Activated T-cell treated with anti-CD3 and anti-CD28 coated beads for 24 hours (primary cell): ENCODE measurements at regions not wholly inside any gene's neighbourhood (a gene's known extent, or its start where the extent isn't known, plus 50 kb on each side); places are given as distances from the start of the nearest gene placed in this dataset.
"Not testable (repeated sequence)": the region's sequence is repeated elsewhere in the genome, so short reads cannot be mapped to it uniquely, and the experiment has no call there.

Experiments used
- DNase-seq: peaks from one replicate; pipeline ENCODE4 v3.0.0-alpha.2; 2020; ENCODE audit warnings: low read depth

DNA sequence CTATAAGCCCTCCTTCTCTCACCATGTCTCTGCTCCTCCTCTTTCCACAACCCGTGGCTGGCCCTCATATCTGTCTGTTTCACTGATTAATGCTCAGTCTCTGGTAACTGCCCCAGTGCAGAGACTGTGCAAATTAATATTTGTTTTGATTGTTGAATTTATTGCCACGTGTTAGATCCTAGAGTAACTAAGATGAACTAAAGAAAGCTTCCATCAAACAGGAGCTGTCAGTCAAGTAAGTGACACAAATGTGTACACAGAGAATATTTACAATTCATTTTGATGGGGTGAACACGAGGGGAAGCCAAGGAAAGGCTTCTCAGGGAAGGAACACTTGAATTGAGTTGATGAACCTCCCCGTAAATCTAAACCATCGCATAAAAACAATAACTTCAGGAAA lies 182.5 kb downstream of the BAMBI start:
- DNase-seq: no peak

DNA sequence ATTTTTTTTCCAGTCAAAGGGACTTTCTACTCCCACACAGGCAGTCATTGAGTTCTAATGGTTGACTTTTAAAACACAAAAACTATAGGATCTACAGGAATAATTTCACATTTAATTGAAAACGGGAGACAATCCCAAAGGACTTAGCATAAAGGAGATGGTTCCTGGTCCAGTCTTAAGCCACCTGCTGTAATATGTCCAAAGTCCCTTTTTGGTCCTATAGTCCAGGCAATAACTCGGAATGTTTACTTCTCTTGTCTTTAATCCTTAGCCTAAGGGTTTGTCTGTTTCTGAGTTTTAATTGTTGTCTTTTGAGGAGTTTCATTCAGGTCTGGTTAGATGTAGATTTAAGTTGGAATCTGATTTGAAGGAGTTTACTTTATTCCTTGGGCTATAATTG lies 184.9 kb downstream of the BAMBI start:
- no peak for DNase-seq

DNA sequence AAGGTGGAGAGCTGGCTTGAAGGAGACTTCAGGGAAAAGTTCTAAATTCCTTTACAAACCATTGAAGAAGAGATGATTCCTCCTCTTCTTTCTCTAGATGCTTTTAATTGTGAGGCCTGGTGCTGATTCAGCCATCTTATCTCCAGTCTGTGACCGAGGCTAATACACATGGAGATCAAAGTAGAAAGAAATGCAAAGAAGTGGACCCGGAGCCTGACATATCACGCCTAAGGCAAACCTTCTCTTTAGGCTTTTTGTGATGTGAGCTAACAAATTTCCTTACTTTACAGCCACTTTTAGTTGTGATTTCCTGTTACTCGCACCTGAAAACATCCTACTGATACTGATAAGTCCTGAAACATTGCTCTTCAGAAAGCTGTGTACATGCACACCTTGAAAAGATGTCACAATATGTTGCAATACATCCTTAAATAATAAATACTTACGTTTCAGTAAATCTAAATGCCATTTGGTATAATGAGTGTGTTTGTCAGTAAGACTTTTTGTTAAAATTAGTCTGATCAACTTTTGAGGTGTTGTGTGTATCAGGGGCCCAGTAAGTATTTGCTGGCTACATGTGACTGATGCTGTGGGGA lies 192.4 kb downstream of the BAMBI start:
- no peak for DNase-seq

DNA sequence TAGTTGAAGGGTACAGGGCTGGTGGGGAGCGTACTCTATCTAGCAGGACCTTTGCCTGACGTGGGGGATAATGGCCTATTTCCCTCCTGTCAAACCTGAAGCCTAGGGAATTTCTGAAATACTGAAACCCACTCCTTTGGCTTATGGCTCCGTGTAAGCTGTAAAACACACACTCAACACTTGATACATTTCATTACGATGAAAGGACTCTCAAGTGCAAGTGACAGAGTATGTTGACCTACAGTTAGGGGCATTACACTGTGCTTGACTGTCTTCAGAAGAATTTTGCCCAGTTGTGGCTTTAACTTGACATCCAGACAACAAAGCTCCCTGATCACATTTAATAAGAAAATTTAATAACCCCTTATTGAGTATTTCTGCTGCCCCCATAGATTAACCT lies 194.3 kb downstream of the BAMBI start:
- no peak for DNase-seq

DNA sequence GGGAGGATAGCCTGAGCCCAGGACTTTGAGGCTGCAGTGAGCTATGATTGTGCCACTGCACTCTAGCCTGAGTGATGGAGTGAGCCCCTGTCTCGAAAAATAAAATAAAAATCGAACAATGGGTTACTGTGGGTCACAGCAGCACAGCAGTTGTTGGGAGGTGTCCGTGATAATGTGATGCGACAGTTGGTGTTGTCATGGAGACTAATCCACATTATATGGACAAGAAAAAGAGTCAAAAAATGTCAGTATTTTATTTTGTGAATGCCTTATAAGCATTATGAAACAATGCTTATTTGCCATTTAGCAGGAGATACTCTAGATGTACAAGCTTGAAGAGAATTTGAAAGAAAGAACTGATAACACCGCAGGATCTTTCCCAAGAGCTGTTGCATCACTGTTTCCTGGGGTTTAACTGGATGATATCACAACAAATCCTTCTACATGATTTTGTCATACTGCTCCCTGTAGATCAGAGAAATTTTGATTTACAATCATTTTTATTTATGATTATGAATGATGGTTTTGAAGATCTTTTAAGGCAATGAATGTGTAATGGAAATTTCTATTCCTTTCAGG lies 195.4 kb downstream of the BAMBI start:
- DNase-seq: no peak

DNA sequence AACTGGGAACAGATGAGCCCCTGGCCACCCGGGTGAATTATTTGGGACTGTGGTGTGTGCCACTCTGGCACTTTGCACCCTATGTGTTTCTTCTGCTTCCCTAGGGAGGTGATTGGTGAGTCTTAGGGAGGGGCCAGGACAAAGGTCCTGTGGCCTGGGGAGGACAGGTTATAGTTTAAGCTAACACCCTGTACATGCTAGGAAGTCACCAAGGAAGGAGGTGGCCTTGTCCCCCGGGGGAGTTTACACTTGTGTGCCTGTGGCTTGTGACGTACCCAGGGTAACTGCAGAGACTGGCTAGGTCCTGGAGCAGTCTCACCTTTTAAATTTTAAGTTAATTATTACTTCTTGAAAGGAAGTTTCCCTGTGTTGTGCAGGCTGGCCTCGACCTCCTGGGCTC lies 196.2 kb downstream of the BAMBI start:
- no peak for DNase-seq

DNA sequence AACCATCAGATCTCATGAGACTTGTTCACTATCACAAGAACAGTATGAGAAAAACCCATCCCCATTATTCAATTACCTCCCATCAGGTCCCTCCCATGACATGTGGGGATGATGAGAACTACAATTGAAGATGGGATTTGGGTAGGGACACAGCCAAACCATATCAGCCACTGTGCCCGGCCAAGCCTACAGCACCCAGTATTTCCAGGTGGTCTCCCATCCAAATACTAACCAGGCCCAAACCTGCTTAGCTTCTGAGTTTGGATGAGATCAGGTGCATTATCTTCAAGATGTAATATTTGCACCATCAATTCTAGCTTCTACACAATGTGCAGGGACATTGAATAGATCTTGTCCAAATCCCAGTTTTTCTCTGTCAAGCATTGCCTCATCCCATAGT lies 196.9 kb downstream of the BAMBI start:
- DNase-seq: no peak

DNA sequence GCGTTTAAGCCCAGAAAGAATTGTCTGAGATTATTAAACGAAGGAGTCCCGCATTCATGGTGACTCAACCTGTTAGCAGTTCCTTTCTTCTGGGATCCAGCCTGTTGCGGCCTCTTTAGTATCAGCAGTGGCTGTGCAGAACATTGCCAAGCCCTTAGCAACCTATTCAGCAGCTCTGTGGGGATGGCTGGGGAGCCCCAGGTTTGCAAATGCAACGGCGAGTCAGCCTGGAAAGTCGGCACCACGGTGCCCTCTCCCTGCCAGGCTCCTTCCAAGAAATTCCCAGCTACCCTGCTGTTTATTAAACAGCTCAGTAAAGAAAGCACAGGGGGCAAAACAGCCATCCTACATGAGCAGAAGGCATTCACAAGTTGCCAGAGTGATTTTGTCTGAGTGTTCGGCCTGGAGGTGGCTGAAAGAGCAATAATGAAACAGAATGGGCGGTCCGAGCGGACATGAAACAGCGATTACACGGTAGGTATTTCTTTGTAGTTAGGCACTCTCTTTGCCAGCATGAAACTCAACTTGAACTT lies 198.3 kb downstream of the BAMBI start:
- no peak for DNase-seq

DNA sequence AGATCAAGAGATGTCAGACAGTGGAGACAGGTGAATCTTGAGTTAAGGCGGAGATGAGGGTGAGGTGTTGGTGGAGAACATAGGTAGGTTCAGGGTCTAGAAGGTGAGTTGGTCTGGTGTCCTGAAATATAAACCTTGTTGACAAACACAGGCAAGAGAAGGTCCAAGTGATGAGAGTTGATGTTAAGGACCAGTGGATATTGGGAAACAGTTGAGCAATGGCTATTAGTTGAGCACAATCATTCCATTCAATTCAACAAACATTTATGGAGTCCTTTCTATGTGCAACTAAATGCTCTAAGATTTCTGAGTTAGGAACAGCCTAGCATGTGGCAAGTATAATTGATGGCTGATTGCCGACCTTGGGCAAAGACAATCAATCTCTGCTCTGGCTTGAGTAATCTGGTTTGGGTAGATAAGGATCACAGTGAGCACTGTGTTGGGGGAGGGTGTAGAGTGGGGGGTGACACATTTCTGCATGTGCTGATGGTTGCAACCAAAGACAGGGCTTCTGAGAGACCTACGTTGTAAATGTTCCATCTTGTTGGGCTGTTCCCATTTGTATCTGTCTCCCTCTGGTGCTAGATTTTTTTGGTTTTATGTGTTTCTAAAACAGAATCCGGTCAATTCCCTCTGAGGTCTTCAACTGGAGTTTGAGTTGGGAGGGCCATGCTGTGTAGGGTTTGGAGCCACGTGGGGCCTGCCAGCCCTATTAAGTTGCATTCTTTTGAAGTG lies 201.1 kb downstream of the BAMBI start:
- DNase-seq: no peak

DNA sequence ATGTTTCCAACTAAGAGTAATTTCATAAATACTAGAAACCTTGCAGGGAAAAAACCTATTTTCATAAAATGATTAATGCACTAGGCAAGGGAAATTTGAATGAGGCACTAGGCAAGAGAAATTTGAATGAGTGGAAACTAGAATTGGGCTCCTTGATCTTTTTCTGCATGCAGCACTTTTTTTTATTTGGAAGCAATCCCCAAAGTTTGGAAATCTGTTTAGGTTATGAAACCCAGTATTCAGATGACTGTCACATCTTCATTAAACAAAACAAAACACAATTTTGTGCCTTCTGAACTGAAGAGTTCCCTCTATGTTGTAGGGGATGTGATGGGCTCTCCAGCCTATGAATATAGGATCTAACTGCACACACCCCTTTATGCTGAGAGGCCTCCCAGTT lies 201.9 kb downstream of the BAMBI start:
- DNase-seq: no peak

DNA sequence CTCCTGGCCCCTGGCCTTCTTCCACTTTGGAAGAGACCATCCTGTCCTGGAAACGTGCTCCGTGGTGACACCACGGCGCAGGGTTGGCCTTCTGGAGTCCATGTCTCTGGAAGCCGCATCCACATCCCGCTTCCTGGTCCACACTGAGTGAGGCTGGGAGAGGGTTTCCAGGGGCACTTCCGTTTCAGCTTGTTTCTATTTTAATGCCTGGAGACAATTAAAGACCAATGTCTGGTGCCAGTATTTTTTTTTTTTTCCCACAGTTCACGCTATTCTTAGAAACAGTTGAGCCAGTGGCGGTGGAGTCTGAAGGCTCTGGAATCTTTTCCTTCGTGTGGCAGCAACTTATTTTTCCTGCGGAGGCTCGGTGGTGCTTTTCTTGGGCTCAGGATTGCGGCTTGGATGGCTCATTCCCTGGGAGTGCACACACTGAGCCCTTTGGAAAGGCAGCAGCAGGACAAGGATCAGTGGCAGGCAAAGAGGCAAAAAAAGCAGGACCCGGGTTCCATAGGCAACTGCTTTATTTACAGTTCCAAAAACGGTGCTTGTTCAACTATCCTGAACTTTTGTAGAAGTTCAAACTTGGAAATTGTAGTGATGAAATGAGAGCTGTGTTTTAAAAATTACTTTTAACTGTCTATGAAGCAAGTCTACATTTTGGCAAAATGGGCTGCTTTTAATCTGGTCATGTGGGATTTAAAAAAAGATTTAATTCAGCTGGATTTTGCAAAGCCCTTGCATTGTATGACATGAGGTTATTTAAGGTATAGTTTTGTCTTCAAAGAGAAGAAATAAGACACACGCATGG lies 202.8 kb downstream of the BAMBI start:
- no peak for DNase-seq

DNA sequence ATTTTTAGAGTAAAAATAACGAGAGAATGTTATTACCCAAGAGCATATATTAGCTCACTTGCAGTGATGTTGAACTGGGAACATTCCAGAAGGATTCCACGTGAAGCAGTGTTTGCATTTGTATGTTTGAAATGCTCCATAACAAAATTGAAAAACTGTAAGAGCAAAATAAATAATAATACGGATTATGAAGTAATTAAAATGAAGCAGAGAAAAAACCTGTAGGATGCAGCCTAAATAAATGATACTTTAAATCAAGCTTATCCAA lies 203.3 kb downstream of the BAMBI start:
- DNase-seq: no peak

DNA sequence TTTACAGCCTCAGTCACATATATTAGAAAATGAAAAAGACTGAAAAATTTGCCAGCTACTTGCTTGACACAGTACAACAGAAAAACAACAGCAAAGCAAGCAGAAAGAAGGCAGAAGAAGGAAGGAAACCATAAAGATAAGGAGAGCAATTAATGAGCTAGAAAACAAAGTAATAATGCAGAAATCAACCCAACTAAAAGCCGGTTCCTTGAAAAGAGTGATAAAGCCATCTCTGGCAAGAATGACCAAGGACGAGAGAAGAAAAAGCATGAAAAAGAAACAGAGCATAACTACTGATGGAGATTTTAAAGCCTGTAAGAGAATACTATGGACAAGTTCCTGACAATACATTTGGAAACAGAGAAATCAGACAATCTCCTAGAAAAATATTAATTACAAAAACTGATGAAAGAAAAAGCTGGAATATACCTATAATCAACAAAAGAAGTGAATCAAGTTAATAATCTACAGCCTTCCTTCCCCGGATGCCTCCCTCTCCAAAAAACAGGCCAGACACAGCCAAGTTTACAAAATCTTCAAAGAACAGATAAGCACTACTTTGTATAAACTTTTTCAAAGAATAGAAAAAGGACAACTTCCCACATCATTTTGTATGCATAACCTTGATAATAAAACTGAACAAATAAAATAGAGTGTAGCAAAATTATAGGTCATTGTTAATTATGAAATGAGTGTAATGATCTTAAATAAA lies 204.0 kb downstream of the BAMBI start:
- DNase-seq: no peak

DNA sequence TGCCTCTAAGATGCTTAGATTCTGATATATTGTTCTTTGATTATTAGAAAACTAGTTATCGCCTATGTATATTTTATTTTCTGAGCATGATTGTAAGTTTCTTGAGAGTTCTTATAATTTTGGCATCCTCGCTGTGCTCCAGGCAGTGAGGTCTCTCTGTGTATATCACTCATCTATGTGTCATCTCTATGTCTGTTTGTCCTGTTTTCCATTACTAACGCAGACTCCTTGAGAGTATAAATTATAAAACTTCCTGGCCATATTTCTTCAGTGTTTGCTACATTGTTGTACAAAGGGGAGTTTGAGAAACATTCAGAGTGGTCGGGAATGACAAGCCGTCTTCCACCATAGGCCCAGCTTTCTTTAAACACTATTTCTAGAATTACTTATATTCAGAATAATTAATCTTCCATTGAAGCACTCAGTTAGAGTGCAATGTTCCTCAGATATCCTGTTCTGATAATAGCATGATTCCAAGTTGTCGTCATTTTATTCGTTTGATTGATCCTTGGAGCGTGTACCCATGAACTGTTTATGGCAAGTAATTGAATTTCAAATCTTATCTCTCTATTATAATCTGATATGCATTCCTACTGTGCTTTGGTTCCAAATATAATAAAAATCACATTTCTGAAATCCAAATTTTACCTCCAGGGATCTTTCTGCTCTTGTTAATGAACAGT lies 206.6 kb downstream of the BAMBI start:
- no peak for DNase-seq

DNA sequence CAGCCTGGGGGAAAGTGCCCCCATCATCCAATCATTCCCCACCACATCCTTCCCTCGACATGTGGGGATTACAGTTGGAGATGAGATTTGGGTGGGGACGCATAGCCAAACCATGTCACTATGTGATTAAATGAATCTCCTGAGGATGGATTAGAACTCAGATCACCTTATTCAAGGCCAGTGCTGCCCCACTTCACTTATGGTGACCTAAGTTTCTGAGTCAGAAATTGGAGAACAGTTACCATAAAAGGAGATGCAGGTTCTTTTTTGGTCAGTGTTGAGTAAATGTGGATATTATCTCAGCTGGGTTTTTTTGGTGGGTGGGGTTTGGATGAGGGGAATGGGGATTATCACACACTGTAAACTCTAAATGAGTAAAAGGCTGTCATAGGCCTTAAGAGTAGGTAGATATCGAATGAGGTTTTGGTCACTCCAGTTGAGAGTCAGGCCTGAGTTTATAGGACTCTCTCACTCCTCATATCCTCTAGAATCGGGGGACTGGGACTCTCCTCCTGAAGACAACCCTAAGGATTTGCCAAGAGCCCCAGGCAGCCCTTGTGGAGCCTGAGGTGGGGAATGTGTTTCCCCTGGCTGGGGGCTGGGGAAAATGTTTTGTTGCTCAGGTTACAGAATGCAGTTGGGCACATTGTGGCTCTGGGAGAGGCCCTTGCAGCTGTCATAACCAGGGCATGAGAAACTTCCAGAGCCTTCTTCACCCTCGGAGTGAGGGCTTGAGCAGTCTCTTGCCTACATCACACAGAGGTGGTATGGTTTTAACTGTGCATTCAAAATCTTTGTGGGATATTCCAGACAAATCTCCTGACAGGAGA lies 213.0 kb downstream of the BAMBI start:
- DNase-seq: no peak

DNA sequence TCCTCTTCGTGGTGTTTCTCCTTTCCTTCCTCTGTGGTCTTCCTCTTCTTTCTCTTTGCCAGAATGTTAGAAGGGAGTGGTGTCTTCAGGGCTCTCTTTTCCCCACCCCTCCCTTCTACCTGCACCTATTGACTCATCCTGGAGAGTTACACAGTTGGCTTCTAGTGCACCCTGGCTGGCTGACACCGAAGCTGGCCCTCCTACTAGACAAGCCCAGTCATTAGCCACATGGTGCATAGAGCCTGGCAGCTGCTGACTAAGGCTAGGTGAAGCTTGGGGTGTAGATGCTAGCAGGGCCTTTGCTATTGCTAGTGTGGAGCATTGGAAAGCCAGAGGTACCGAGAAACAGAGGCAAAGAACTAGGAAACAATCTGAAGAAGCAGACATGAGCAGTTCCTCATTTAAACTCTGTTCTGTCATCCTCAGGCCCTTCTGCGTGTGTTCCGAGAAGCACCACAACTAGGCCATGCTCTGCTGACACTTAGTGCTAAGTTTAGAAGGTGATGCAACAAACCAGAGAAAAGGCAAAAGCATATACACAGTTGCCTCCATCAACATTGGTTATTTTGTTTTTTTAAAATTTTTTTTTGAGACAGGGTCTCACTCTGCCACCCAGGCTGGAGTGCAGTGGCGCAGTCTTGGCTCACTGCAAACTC lies 213.9 kb downstream of the BAMBI start:
- no peak for DNase-seq

DNA sequence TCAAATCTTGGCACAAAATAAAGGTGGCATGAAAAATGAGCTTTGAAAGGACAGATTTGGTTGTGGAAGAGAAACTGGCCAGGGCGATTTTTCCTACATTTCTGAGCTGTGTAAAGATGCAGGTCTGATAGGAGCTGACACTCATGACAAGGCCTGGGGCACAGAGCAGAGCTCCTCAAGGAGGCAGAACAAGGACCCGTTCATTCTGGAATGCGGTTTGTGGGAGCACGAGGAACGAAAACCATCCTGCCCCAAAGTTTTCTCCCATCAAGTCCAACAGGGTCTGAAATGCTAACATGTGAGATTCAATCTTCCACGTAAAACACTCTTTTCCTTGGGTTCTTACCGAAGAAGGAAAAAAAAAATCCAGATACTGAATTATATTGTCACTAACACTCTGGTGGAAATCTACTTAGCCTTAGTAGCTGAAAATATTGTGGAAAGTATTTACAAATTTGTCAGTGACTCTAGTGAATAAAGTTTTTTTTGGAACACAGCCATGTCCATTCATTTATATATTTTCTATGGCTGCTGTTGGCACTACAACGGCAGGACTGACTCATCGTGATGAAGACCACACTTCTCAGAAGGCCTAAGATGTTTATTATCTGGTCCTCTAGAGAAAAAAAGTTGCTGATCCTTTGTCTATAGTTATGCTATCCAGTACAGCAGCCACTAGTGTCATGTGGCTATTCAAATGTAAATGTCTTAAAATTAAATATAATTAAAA lies 215.7 kb downstream of the BAMBI start:
- no peak for DNase-seq

DNA sequence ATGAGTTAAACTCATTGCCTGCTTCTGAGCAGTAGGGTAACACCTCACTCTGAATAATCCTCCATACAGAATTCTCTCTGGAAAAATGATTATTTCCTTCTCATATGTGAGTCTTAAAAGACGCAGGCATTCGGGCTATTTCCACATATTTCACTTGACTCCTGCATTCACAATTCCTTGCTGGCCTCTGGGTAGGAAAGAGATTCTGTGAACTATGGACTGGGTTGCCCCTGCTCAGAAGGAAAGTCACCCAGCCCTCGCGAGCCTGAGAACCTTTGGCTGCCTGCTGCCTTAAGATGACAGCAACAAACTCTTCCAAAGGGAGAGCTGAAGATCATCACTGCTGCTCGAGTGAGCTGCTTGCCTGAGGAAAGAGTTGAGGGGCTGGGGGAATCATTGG lies 216.8 kb downstream of the BAMBI start:
- DNase-seq: no peak

DNA sequence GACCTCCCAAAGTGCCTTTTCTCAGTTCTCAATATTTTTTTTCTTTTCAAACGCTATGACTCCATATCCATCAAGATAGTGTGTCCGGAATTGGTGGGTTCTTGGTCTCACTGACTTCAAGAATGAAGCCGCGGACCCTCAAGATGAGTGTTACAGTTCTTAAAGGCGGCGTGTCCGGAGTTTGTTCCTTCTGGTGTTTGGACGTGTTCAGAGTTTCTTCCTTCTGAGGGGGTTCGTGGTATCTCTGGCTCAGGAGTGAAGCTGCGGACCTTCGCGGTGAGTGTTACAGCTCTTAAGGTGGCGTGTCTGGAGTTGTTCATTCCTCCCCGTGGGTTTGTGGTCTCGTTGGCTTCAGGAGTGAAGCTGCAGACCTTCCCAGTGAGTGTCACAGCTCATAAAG lies 218.3 kb downstream of the BAMBI start:
- not testable (repeated sequence) for DNase-seq
